A172 (cell line): ENCODE measurements at regions not wholly inside any gene's neighbourhood (a gene's known extent, or its start where the extent isn't known, plus 50 kb on each side); places are given as distances from the start of the nearest gene placed in this dataset.

Source experiments
- DNase-seq: peaks from one replicate; pipeline ENCODE4 v3.0.0-alpha.2; 2015; ENCODE audit warnings: low spot score

DNA sequence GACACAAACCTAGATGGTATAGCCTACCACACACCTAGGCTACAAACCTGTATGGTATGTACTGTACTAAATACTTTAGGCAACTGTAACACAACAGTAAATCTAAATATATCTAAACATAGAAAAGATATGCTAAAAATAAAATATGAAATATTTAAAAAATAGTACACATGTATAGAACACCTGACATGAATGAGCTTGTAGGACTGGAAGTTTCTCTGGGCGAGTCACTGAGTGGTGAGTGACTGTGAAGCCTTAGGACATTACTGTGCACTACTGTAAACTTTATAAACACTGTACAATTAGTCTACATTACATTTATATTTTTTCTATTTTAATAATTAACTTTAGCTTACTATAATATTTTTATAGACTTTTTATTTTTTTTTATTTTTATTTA is 1301.3 kb downstream of the FAM181B start:
- DNase-seq: no peak

GRCh38 chr11:81424822-81425221 is 1308.8 kb downstream of the FAM181B start:
- DNase-seq: no peak

DNA sequence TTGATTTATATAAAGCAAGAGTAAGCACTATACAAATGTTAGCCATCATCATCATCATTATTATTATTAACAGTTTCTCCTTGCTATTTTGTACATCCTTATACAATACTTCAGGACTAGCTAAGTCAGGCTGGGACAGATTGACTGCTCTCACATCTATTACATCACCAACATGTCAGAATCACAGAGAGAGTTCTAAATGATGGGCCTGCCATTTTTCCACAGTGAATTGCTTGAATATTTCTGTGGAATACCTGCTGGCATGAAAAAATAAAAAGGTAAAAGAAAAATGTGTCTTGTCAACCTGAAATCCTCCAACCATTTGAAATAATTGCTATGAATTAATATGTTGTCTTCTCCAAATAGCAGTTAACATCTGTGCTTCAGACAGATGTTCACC is 1311.3 kb downstream of the FAM181B start:
- no peak for DNase-seq

- DNase-seq: no peak
Measured at GRCh38 chr11:81421251-81421860, 1312.3 kb downstream of the FAM181B start.

DNA sequence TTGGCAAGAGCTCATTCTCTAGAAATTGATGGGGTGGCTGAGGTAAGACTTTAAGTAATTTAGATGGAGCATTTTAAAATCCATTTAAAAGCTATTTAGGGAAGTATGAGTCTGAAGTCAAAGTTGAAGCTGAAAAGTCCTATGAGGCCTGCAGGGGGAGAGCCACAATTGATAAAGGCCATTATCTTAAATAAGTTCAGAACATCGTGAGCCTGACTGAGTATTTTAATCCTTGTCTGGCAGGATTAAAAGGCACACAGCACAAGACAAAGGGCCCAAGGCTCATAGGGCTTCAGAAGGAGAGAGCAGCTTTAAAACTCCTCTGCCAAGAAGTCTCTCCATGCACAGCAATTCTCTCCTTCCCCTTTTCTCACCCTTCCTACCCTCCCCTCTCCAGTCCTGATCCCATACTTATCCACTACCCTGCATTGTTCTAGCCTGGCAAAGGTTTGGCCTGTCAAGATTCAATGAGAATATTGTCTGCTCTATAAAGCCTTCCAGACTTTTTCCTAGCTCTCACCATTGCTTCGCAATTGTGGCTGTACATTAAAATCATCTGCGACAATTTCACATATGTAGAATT is 1312.9 kb downstream of the FAM181B start:
- DNase-seq: no peak

DNA sequence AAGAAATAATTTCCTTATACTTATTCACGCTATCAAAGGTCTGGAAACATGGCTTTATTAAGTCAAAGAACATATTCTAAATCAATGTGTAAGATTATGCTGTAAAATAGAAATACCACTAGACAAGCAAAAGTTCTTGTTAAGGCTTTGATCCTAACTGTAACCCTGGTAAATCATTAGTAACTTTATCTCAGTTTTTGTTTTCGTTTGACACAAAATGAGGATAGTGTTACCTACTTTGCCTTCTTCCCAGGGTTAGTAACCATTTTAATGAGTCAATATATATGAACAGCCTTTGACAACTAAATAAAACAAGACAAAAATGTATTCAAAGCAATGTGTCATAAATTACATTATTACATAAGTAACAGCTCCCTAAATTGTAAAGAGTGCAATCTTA is 1336.3 kb downstream of the FAM181B start:
- DNase-seq: no peak

DNA sequence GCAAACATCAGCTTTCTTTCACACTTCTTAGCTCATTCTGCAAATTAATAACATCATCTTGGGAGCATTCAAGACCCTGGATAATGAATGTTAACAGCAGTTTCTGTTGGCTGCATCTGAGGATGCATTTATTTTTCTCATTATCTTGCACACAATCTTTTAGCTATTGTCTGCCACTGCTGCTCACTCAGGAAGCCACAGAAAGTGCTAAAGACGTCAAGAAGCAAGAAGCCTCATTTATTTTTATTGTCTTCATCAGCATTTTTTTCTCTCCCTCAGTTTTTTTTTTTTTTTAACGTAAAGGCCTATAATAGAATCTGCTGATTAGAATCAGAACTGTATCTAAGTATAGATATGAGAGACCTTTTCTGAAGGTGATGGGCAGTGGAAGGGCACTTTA is 1339.4 kb downstream of the FAM181B start:
- no peak for DNase-seq

GRCh38 chr11:81388326-81388725 is 1345.3 kb downstream of the FAM181B start:
- DNase-seq: no peak

DNA sequence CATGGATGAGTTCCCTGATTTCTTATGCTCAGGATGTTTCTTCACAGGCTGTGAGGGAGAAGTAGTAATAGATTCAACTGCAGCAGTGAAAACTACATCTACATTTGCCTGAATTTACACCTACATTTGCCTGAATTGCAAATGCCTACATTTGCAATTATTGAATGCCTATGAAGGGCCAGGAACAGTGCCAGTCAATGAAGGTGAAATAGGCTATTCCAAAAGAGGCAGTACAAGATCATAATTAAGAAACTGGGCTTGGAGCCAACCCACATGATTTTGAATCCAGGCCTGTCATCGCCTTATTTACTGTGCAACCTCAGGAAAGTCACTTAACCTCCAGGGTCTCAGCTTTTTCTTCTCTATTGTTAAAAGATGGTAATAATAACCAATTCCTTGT is 1353.3 kb downstream of the FAM181B start:
- no peak for DNase-seq

DNA sequence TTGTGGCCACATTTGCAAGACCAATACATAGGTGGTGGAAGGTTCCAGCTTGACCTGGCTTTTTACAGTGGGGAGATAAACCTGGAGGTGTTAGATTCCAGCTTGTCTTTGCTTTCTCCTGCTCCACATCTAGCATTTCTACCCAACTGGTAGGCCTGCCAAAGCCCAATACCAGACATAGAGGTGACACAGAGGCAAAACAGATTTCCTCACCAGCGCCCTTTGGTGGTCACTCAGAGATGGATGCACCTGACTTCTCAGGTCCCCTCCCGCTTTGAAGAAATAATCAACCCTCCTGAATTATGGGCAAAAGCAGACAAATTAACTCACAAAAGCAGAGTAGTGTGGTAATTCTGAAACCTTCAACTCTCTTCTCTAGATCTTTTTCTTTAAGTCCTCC is 1356.2 kb downstream of the FAM181B start:
- no peak for DNase-seq

DNA sequence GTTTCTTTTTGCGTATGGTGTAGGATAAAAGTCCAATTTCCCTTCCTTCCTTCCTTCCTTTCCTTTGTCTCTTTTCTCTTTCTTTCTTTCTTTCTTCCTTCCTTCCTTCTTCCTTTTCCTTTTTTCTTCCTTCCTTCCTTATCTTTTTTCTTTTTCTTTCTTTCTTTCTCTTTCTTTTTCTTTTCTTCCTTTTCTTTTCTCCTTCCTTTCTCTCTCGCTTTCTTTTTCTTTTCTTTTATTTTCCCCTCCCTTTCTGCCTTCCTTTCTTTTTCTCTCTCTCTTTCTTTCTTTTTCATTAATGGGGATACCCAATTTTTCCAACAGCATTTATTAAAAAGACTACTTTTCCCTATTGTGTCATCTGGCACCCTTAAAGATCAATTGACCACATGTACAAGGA is 1359.7 kb downstream of the FAM181B start:
- DNase-seq: no peak

DNA sequence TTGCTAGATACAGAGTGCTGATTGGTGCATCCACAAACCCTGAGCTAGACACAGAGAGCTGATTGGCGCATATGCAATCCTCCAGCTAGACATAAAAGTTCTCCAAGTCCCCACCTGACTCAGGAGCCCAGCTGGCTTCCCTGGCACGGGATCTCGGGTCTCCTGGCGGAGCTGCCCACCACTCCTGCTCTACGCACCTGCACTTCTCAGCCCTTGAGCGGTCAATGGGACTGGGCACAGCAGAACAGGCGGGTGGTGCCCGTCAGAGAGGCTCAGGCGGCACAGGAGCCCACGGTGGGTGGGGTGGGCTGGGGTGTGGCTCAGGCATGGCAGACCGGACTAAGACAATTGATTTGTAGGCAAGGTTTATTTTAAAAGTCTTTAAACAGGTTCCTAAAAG is 1365.5 kb downstream of the FAM181B start:
- DNase-seq: no peak

DNA sequence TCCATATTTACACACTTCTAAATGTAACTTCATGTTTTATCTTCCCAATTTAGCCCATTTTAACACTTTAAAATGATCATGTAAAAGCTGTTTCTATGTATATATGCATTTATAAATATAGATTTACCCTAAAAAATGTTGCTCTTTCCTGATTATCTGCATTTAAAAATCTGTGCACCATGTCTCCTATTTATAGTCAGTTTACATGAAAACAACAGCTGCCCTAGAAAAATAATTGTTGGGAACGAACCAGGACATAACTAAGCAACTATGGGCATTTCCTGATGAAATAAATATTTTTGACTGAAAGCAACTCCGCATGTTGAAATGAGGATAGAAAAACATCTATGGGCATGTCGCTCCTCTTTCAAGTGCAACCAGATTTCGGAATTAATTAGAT is 1368.2 kb downstream of the FAM181B start:
- no peak for DNase-seq

- DNase-seq: peak; percentile 49
Measured at GRCh38 chr11:81359476-81359875, 1374.2 kb downstream of the FAM181B start.

DNA sequence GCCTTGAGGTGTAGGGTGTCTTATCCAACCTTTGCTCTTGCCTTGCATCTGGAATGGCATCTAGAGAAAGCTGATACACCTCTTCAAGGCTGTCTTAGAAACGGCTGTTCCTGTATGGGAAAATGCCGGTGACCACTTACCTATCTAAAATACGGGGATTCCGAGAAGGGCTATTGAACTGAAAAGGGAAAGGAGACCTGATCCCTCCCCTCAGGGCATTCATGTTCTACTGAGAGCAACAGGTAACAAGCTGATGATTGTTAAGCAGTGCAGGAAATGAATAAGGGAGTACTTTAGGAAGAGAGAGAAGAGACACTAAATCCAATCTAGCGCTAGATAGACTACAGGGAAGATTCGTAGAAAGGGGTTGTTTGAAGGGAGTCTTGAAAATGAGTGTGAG is 1388.1 kb downstream of the FAM181B start:
- DNase-seq: no peak

DNA sequence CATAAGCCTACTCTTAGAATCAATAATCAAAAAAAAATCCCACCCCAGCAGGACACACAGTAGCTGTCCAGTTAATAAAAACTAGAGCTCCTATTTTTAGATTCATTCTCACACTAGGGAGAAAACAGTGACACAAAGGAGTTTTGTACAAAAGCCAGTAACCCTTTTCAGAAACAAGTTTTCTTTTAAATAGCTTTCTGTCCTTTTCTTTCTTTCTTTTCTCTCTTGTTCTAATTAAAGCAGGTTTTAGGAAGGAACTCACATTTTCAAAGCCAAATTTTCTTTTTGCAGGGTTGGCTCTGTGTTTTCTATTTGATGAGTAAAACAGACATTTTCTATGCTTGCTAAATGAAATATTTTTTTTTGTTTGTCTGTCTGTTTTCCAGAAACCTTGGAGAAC is 1390.7 kb downstream of the FAM181B start:
- no peak for DNase-seq

- no peak for DNase-seq
Measured at GRCh38 chr11:81340225-81340624, 1393.4 kb downstream of the FAM181B start.

DNA sequence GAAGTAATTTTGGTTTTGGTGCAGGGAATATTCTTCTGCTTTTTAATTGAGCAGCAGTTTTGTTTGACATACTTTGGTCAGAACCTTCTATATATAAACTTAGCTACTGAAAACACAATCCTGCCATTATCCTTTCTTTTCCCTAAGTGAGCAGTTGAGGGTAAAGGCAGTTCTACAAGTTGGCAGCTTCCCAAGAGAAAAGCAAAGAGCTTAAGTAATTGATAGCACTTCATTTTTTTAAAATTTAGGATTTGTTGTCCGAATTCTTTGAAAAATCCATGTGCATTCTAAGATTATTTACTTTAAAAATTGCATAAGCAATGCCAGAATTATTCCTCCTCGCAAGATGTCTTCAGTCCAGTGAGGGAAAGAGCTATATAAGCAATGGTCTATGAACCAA is 1394.1 kb downstream of the FAM181B start:
- DNase-seq: no peak

DNA sequence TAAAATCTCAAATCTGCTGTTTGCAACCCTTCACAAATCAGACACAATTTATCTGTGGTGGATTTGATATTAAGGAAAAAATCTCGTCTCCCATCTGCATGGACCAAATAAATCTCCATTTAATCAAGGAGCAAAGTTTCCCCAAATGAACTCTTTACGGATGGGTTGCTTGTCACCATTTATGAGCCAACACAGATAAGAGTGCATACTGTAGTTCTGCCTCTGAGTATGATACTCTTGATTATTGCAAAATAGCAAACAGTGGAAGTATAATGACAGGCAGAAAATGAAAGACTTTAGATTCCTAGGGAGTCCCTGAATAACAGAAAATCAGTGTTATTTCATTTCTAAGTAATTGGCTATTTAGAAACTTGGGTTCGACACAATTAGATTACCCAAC is 1395.9 kb downstream of the FAM181B start:
- DNase-seq: no peak

DNA sequence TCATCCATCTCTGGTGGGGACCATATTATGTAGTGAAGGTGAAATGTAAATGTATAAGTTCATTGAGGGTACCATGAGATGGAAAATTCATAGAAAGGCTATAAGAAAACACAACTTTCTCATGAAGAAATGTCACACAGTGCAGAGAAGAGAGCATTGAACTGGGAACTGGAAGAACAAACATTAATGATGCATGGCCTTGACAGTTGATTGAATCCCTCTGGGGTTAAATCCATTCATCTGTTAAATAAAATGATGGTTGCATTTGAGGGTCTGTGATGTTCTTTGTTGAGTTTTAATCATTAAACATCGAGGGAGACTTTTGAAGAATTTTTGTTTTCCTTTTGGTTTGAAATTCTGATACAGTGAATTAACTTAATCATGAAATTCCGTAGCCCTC is 1401.4 kb downstream of the FAM181B start:
- no peak for DNase-seq

GRCh38 chr11:81331611-81332235 is 1401.9 kb downstream of the FAM181B start:
- DNase-seq: no peak

DNA sequence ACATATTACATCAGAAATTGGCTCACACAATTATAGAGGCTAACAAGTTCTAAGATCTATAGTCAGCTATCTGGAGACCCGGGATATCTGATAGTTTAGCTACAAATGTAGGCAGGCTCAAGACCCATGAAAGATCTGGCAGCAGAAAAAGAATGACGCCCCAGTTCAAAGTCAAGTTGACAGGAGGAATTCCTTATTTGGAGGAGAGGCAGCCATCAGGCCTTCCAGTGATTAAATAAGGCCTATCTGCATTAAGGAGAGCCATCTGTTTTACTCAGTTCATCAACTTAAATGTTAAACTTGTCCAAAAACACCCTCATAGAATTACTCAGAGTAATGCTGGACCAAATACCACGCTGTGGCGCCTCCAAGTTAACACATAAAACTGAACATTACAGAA is 1402.6 kb downstream of the FAM181B start:
- no peak for DNase-seq

GRCh38 chr11:81303038-81303664 is 1430.5 kb downstream of the FAM181B start:
- DNase-seq: no peak
